Thoracic aorta (tissue), 2 donors: ENCODE measurements at regions not wholly inside any gene's neighbourhood (a gene's known extent, or its start where the extent isn't known, plus 50 kb on each side); places are given as distances from the start of the nearest gene placed in this dataset.

ENCODE experiments used
- ATAC-seq: fragments of 150-250 bp; one replicate; pipeline ENCODE4 v1.8.0; 2017; ENCODE audit warnings: low read depth; ENCODE audit not compliant: insufficient number of reproducible peaks, low FRiP score
- DNase-seq: peaks from one replicate; pipeline ENCODE4 v3.0.0-alpha.2; 2020; ENCODE audit warnings: low spot score
- H3K27ac ChIP-seq, 2 donors: fragments of 200-600 bp; sonication (generic); 1 replicate in 1 of 2; 2 replicates in 1 of 2; pipeline ENCODE4 v1.5.1; 2016; ENCODE audit warnings: mild to moderate bottlenecking in 2 of 2, moderate library complexity in 2 of 2
- H3K27me3 ChIP-seq: fragments of 200-600 bp; sonication (generic); replicated peaks from 2 replicates; pipeline ENCODE4 v1.6.0; 2016; ENCODE audit warnings: mild to moderate bottlenecking; ENCODE audit not compliant: insufficient read depth
- H3K36me3 ChIP-seq: fragments of 200-600 bp; sonication (generic); one replicate; pipeline ENCODE4 v1.5.1; 2016
- H3K4me1 ChIP-seq, 2 donors: fragments of 200-600 bp; sonication (generic); 1 replicate in 1 of 2; 2 replicates in 1 of 2; pipeline versions ENCODE4 v1.5.1 to v1.6.0; 2016; ENCODE audit warnings: low read depth in 2 of 2, mild to moderate bottlenecking in 1 of 2; ENCODE audit not compliant: control insufficient read depth in 1 of 2
- H3K4me3 ChIP-seq: fragments of 200-600 bp; sonication (generic); 2 replicates; pipeline ENCODE4 v1.5.1; 2016; ENCODE audit warnings: mild to moderate bottlenecking
- H3K9me3 ChIP-seq: fragments of 200-600 bp; sonication (generic); 2 replicates; pipeline ENCODE4 v1.5.1; 2016
- CTCF ChIP-seq: fragments of 200-600 bp; sonication (generic); IDR thresholded peaks from one replicate; pipeline ENCODE4 v1.5.1; 2019; ENCODE audit warnings: antibody characterized with exemption

GRCh38 chr20:60676011-60676410, 576.0 kb upstream of the CDH4 start:
- Histone ChIP-seq H3K27me3 (no peaks in the 10 kb centered on the region), H3K4me1 (no peaks in the 10 kb centered on the region), H3K36me3 (no peaks in the 10 kb centered on the region), H3K4me3 (no peak overlapping the region), H3K27ac (no peak overlapping the region), H3K9me3 (no peaks in the 10 kb centered on the region)
- ATAC-seq: no peak
- DNase-seq: no peak
- TF ChIP-seq CTCF: no peak

GRCh38 chr20:60677819-60678218, 574.2 kb upstream of the CDH4 start:
- TF ChIP-seq CTCF: no peak
- Histone ChIP-seq H3K4me3 (no peak overlapping the region), H3K4me1 (no peaks in the 10 kb centered on the region), H3K9me3 (no peaks in the 10 kb centered on the region), H3K36me3 (no peaks in the 10 kb centered on the region), H3K27me3 (no peaks in the 10 kb centered on the region), H3K27ac (no peak overlapping the region)
- ATAC-seq (no peak), DNase-seq (no peak)

- TF ChIP-seq CTCF: no peak
- no peaks in the 10 kb centered on the region for H3K4me1 ChIP-seq
- no peaks in the 10 kb centered on the region for H3K36me3 ChIP-seq
- no peak for ATAC-seq
- H3K9me3 ChIP-seq: no peaks in the 10 kb centered on the region
- no peak overlapping the region for H3K4me3 ChIP-seq
- H3K27me3 ChIP-seq: no peaks in the 10 kb centered on the region
- no peak overlapping the region for H3K27ac ChIP-seq
- DNase-seq: no peak
Observed at GRCh38 chr20:60680554-60680953, 571.5 kb upstream of the CDH4 start.

GRCh38 chr20:60687213-60687612, 564.8 kb upstream of the CDH4 start:
- Histone ChIP-seq H3K9me3 (no peaks in the 10 kb centered on the region), H3K36me3 (no peaks in the 10 kb centered on the region), H3K27me3 (no peaks in the 10 kb centered on the region), H3K27ac (no peak overlapping the region), H3K4me1 (no peaks in the 10 kb centered on the region), H3K4me3 (no peak overlapping the region)
- DNase-seq: no peak
- no peak for TF ChIP-seq CTCF
- no peak for ATAC-seq

GRCh38 chr20:60690771-60691170, 561.3 kb upstream of the CDH4 start:
- Histone ChIP-seq H3K27me3 (no peaks in the 10 kb centered on the region), H3K9me3 (no peaks in the 10 kb centered on the region), H3K36me3 (no peaks in the 10 kb centered on the region), H3K4me1 (no peaks in the 10 kb centered on the region), H3K4me3 (no peak overlapping the region), H3K27ac (no peak overlapping the region)
- no peak for TF ChIP-seq CTCF
- DNase-seq (no peak), ATAC-seq (no peak)
